Erythroblast (primary cell): ENCODE measurements at regions not wholly inside any gene's neighbourhood (a gene's known extent, or its start where the extent isn't known, plus 50 kb on each side); places are given as distances from the start of the nearest gene placed in this dataset.
"Not testable (repeated sequence)": the region's sequence is repeated elsewhere in the genome, so short reads cannot be mapped to it uniquely, and the experiment has no call there.

Source experiments
- DNase-seq, 2 experiments: peaks; one replicate each; lab custom pipeline; 2025; lab: John Stamatoyannopoulos, UW
- GATA1 ChIP-seq: IDR thresholded peaks from 2 replicates; pipeline ENCODE4 v1.6.1; 2011; ENCODE audit warnings: low read depth, mild to moderate bottlenecking, control low read depth, low read length, moderate library complexity
- POLR2A ChIP-seq: IDR thresholded peaks from 2 replicates; pipeline ENCODE4 v1.6.1; 2011; ENCODE audit warnings: mild to moderate bottlenecking, low read length

DNA sequence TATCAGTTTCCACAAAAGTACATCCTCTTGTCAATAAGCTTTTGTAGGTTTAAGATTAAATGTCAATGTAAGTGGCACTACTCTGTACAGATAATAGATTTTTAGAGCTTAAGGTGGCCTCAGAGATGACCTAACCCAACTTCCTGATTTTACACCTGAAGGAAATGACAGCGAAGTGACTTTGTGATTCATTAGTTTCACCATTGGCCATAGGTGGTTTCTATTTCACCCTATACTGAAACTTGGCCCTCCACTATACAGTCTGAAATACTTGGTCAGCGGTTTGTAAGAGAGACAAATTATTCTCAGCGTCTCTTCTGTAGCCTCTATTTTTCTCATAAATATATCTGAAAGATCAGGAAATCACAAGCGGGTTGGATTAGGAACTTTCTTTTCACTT, 330.4 kb upstream of the FAM98A start:
- TF ChIP-seq GATA1 (no peak), POLR2A (no peak)
- no peak for DNase-seq

DNA sequence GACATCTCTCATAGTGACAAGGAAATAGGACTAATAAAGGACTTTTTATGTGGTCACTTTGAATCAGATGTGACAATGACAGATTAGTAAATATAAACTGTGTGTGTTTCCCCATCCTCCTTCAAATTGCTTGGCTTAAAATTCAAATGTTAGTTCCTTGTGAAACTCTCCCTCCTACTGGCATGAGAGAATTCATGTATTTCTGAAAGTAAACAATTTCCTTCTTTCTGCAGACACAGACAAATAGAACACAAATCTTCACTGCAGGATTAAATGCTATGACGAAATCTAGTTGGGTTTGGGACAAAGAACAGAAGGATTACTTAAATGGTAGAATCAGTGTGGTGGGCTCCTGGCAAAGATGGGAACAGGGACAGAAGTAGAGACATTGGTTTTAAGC, 328.7 kb upstream of the FAM98A start:
- TF ChIP-seq POLR2A (no peak), GATA1 (no peak)
- no peak for DNase-seq

DNA sequence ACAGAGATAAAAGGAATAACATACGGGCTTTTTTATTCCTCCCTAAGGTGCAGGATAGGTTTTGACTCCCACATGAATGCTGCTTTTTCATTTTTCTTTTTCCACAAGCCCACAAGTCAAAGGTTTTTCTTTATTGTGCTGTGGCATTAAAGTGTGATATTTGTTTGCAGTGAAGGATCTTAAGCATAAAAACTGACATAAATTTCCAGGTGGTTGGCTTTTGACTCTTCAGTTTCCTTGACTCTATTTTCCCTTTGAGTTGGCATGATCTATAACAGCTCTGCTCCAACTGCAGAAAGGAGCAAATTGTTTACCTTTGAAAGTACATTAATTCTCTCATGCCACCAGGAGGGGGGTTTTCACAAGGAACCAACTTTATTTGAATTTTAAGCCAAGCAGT, 326.2 kb upstream of the FAM98A start:
- DNase-seq: no peak
- TF ChIP-seq GATA1: no peak
- TF ChIP-seq POLR2A: no peak

DNA sequence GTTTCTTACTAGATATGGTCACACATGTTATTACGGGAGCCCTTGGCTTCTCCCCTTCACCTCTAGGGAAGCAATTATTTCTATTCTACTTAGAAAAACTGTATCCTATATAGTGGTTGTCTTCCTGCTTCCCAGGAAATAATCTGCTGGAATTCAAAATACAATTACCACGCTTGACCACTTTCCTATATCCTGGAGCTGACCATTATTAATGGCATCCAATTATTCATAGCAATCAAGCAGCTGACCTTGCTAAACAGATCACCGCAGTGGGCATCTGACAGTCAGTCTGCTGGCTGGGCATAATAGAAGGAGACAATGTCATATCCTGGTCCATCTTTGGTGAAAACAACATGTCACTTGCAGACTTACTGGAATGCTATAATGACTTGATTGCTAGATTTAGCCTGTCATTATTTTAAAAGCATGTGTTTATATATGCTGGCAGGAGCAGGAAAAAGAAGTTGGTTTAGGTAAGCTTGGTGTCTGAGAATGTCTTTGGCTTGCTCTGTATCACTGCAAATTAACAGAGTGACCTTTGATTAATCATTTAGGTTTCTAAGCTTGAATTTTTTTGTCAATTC, 325.6 kb upstream of the FAM98A start:
- no peak for DNase-seq
- TF ChIP-seq POLR2A: no peak
- no peak for TF ChIP-seq GATA1

DNA sequence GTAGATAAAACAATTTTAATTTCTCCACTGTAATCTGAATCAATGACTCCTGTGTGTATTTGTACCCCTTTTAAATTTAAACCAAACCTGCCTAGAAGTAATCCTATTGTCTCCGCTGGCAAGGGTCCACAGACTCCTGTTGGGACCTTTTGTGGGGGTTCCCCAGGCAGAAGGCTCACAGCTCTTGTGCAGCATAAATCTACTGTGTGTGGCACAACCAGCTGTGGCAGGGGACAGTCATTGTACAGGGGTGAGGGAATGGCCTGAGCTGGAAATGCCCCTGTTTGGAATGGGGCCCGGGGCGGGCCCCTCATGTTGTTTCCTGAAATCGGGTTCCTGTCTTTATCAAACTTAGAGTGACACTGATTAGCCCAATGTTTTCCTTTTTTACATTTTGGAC, 318.2 kb upstream of the FAM98A start:
- TF ChIP-seq GATA1: no peak
- TF ChIP-seq POLR2A: no peak
- no peak for DNase-seq

DNA sequence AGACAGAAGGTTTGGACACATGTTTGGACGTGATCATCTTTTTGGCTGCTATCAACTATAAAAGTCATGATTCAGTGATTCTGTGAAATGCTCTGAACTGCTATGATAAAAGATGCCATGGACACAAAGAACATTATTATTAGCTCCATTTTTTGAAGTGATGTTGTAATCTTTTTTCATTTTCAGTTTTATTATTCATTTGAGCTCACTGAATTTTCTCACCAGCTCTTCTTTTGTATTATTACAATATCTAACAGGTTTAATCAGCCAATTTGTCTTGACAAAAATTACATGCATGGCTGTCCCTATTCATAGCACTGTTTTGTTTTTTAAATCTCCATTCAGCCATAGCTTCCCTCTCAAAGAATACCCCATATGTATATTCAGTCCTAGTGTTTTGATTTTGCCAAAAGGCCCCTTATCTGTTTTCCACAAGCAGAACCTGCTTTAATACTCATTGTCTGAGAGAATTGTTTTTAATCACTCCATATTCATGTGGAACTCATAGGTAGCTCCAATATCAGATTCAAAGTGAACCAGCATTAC, 314.0 kb upstream of the FAM98A start:
- no peak for DNase-seq
- TF ChIP-seq POLR2A: no peak
- no peak for TF ChIP-seq GATA1

DNA sequence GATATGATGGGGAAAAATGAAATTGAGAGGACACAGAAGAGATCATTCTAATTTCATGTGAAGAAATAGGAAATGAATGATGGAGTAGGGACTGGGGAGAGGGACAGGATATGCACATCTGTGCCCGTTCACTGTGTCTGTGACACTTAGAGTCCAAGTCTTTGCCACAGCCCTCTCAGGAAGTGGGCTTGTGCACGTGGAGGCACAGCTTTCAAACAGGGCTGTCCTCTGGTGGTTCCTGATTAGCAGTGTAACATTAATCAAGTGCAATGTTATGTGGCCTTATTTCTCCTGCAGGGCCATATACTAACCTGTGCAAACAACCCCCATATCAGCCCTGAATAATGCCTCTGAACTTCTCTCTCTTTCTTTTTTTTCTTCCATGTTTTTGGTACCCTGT, 312.2 kb upstream of the FAM98A start:
- no peak for DNase-seq
- TF ChIP-seq POLR2A (no peak), GATA1 (no peak)

DNA sequence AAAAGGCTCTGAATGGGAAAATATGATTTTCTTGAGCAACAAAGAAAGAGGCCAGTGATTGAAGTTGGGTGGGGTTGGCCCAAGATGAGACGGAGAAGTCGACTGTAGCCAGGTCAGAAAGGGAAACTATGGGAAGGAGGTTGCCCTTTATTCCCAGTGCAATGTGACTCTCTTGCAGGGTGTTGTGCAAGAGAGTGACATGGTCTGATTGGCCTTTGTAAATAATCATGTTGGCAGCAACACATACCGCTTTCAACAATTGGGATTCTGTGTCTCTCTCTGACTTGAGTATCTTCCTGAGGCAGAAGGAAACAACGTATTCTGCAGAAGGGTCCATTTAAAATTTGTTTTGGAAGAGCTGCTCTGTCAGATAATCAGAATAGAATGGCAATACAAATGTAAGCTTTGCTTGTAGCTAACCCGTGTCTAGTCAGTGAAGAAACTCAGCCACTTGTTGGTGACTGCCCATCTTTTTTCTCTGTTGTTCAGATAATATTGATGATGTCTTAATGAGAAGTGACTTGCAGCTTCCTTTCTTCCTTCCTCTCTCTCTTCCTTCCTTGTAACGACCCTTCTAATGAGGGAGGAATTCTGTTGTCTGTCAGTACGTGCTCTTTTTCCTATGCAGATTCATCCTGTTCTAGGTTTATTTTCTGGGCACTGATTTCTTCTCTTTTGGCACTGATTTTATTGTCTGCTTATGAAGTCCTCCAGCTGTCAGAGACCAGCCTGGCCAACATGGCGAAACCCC, 311.0 kb upstream of the FAM98A start:
- no peak for TF ChIP-seq GATA1
- no peak for TF ChIP-seq POLR2A
- no peak for DNase-seq

DNA sequence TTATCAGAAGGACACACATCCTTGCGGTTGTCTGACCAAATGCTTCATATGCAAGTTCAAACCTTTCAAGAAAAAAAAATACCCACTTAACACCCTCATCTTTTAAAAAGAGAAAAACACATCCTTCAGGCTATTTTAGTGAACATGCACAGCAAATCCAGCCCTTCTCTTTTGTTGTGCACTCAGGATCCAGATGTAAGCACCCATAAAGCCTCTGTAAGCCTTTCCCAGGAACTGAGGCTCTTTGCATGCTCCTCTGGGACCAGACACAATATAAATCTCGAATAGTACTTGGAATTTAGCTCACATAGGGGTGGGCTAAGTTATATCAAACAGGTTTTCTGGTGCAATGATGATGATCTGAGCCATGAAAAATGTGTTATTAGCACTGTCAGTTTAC, 308.8 kb upstream of the FAM98A start:
- TF ChIP-seq GATA1: no peak
- DNase-seq: no peak

DNA sequence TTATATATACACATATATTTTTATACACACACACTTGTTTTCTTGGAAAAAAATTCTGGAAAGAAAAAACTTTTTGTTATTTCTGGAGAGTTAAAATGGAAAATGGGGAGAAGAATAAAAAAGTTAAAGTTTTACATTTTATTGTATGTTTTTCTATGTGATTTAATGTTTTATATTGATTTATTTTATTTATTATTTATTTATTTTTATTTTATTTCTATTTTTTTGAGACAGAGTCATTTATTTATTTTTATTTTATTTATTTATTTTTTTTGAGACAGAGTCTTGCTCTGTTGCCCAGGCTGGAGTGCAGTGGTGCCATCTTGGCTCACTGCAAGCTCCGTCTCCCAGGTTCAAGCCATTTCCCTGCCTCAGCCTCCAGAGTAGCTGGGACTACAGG, 307.0 kb upstream of the FAM98A start:
- not testable (repeated sequence) for DNase-seq

DNA sequence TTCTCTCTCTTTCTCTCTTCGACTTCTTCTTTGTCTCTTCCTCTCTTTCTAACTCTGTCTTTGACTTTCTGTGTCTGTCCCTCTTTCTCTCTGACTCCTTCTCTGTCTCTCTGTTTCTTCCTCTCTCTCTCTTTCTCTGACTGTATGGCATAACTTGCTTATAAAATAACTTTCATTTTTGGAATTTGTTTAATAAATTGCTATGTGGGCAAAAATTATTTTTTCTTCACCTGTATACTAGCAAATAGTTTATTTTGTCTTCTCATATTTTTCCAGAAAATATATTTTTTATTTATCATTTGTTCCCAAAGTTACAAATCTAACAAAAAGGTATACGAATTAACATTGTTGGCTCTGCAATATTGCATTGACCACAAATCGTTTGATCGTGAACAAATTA, 305.7 kb upstream of the FAM98A start:
- no peak for DNase-seq
- TF ChIP-seq POLR2A (no peak), GATA1 (no peak)

DNA sequence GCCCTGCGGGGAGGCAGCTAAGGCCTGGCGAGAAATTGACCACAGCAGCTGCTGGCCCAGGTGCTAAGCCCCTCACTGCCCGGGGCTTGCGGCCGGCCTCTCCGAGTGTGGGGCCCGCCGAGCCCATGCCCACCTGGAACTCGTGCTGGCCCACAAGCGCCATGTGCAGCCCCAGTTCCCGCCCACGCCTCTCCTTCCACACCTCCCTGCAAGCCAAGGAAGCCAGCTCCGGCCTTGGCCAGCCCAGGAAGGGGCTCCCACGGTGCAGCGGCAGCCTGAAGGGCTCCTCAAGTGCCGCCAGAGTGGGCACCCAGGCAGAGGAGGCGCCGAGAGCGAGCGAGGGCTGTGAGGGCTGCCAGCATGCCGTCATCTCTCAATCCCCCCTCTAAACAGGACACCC, 304.6 kb upstream of the FAM98A start:
- no peak for TF ChIP-seq POLR2A
- TF ChIP-seq GATA1: no peak
- DNase-seq: no peak

DNA sequence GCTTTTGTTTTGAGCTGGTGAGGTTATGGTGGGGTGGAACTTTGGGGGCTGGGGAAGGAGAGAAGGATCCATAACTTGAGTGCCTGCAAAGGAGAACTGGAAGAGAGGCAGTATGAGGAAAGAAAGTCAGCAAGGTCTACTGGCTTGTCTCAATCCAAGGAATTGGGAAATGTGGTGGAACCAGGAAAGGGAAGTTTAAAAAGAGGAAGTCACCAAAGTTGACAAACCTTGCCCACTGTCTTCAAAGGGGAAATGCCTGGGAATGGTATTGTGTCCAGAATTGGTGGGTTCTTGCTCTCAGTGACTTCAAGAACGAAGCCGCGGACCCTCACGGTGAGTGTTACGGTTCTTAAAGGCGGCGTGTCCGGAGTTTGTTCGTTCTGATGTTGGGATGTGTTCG, 304.1 kb upstream of the FAM98A start:
- DNase-seq: no peak
- TF ChIP-seq GATA1 (no peak), POLR2A (no peak)

DNA sequence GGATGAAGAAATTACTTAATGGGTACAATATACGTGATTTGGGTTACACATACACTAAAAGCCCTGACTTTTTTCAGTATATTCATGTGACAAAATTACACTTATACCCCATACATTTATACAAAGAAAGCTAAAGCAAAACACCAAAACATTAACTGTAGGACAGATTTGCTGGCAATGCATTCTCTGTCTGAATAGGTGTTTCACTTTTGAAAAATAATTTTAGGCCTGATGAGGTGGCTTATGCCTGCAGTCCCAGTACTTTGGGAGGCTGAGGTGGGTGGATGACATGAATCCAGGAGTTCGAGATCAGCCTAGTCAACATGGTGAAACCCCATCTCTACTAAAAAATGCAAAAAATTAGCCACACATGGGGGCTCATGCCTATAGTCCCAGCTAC, 301.5 kb upstream of the FAM98A start:
- no peak for DNase-seq
- TF ChIP-seq POLR2A (no peak), GATA1 (no peak)

DNA sequence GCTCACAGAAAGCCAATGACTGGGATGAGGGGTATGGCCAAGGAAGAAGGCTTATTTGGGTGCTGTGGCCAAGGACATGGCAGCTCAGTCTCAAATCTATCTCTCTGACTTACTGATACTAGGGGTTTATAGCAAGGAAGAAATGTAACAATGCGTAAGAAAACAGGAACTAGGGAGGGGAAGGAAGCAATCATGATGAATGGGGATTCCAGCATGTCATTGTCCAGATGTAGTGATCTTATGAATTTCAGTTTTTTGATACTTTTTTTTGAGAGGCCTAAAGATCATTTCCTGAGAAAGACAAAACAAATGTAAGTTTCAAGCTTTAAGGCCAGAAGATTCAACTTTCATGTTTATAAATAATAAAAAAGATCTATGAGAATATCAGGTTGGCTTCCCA, 298.6 kb upstream of the FAM98A start:
- no peak for TF ChIP-seq GATA1
- no peak for TF ChIP-seq POLR2A
- DNase-seq: no peak

DNA sequence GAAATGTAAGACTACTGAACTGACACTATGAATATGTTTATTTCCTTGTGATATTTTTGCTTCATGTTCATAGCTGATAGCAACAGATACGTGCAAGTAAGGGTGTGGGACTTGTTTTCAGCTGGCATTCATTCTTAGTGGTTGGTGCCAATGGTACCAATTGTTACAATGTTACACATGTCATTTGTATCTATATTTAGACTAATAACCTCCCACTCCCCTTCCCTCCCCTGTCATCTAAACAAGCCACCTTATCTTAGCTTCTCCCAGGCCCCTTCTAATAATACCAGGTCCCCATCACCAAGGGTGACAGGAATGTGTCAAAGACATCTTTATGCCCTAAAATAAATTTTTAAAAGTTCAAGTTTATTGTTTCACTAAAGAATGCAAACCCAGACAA, 294.7 kb upstream of the FAM98A start:
- DNase-seq: no peak
- no peak for TF ChIP-seq GATA1
- no peak for TF ChIP-seq POLR2A
